Upper lobe of left lung (tissue), 6 donors: ENCODE measurements at regions not wholly inside any gene's neighbourhood (a gene's known extent, or its start where the extent isn't known, plus 50 kb on each side); places are given as distances from the start of the nearest gene placed in this dataset.

Experiments
- ATAC-seq, 2 donors: fragments of 200-7000 bp; cut with Tn5 transposase; one replicate each; pipeline ENCODE4 v1.9.1; 2022; ENCODE audit warnings: mild to moderate bottlenecking in 2 of 2, moderate library complexity in 2 of 2; ENCODE audit not compliant: low FRiP score in 2 of 2
- DNase-seq, 2 donors: peaks; one replicate each; pipeline ENCODE4 v3.0.0-alpha.2; 2019 to 2020
- H3K27ac ChIP-seq, 4 donors: fragments of 200-600 bp; sonication (generic); one replicate each; pipeline ENCODE4 v1.5.1; 2016 to 2019
- H3K27me3 ChIP-seq, 4 donors: fragments of 200-600 bp; sonication (generic); one replicate each; pipeline ENCODE4 v1.5.1; 2017 to 2019
- H3K36me3 ChIP-seq, 4 donors: fragments of 200-600 bp; sonication (generic); one replicate each; pipeline ENCODE4 v1.5.1; 2016 to 2019
- H3K4me1 ChIP-seq, 4 donors: fragments of 200-600 bp; sonication (generic); one replicate each; pipeline ENCODE4 v1.5.1; 2018 to 2019
- H3K4me3 ChIP-seq, 4 donors: fragments of 200-600 bp; sonication (generic); one replicate each; pipeline ENCODE4 v1.5.1; 2017 to 2019; ENCODE audit warnings: mild to moderate bottlenecking in 2 of 4, moderate library complexity in 1 of 4
- H3K9me3 ChIP-seq, 4 donors: fragments of 200-600 bp; sonication (generic); one replicate each; pipeline ENCODE4 v1.5.1; 2018 to 2019
- CTCF ChIP-seq, 6 experiments: fragments of 450-650 bp in 4 of 6; fragments of 200-600 bp in 2 of 6; sonication (generic) in 2 of 6; IDR thresholded peaks; one replicate each; pipeline ENCODE4 v1.5.1; 2016 to 2019; ENCODE audit warnings: antibody characterized with exemption in 6 of 6
- EP300 ChIP-seq, 4 donors: sonication (generic); formaldehyde crosslinking; IDR thresholded peaks; one replicate each; pipeline ENCODE4 v1.5.1; 2017; ENCODE audit warnings: antibody characterized with exemption in 4 of 4, control low read depth in 2 of 4
- POLR2A ChIP-seq, 4 donors: fragments of 450-650 bp; IDR thresholded peaks; one replicate each; pipeline ENCODE4 v1.5.1; 2016 to 2017; ENCODE audit warnings: antibody characterized with exemption in 4 of 4, mild to moderate bottlenecking in 2 of 4
- POLR2AphosphoS5 ChIP-seq, 2 donors: sonication (generic); formaldehyde crosslinking; IDR thresholded peaks; one replicate each; pipeline ENCODE4 v1.5.1; 2017; ENCODE audit warnings: antibody characterized with exemption in 2 of 2
- WGBS, 2 donors: methylation state at CpG; one replicate each; pipeline ENCODE4 v1.1.5; 2017 to 2018; 5-methylcytosine and 5-hydroxymethylcytosine counted together
- donor health status: DM: no; HTN: no; CAD: no; lungs with moderate emphysema.
- donor health status: DM: no; HTN: yes; CAD: no; lungs with severe emphysema.

DNA sequence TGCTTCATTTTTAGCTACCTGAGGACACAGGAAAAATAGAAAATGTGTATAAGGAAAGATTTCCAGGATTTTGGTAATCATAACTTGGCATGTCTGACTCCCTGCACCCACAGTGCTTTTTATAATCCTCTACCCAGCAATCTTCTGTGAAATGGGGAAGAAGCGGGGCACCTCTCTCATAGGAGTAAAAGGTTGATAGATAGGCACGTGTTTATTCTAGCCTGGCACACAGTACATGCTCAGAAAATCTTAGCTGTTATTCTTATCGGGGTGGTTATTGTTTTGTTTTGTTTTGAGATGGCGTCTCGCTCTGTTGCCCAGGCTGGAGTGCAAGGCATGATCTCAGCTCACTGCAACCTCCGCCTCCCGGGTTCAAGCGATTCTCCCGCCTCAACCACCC, 87.7 kb upstream of the SALL4 start:
- no peaks in the 10 kb centered on the region for H3K9me3 ChIP-seq
- no peak overlapping the region for H3K4me3 ChIP-seq
- peaks cover 0 to 4% (median 0%) of the 10 kb centered on the region in 4 donors for H3K4me1 ChIP-seq
- H3K36me3 ChIP-seq: no peaks in the 10 kb centered on the region
- DNase-seq (no peak), ATAC-seq (no peak)
- 80 to 83% methylated on average over 9 of the region's 9 CpGs for WGBS, 2 donors
- no peaks in the 10 kb centered on the region for H3K27me3 ChIP-seq
- no peak overlapping the region for H3K27ac ChIP-seq
- TF ChIP-seq POLR2AphosphoS5 (IDR thresholded peaks at IDR 0.05) (no peak), EP300 (IDR thresholded peaks at IDR 0.05) (no peak), CTCF (IDR thresholded peaks at IDR 0.05) (no peak), POLR2A (IDR thresholded peaks at IDR 0.05) (no peak)

- DNase-seq: no peak
- Histone ChIP-seq H3K9me3 (no peaks in the 10 kb centered on the region), H3K36me3 (no peaks in the 10 kb centered on the region), H3K4me3 (no peak overlapping the region), H3K27me3 (no peaks in the 10 kb centered on the region), H3K4me1 (peaks cover 0 to 4% (median 0%) of the 10 kb centered on the region in 4 donors), H3K27ac (no peak overlapping the region)
- ATAC-seq: no peak
- TF ChIP-seq POLR2AphosphoS5 (IDR thresholded peaks at IDR 0.05) (no peak), POLR2A (IDR thresholded peaks at IDR 0.05) (no peak), CTCF (IDR thresholded peaks at IDR 0.05) (no peak), EP300 (IDR thresholded peaks at IDR 0.05) (no peak)
- WGBS, 2 donors: 42 to 47% methylated on average over 4 of the region's 4 CpGs
Observed at GRCh38 chr20:51889466-51889865, 87.1 kb upstream of the SALL4 start.

GRCh38 chr20:51888291-51888690, 86.0 kb upstream of the SALL4 start:
- Histone ChIP-seq H3K4me1 (peaks cover 0 to 4% (median 0%) of the 10 kb centered on the region in 4 donors), H3K9me3 (no peaks in the 10 kb centered on the region), H3K4me3 (no peak overlapping the region), H3K27me3 (no peaks in the 10 kb centered on the region), H3K36me3 (no peaks in the 10 kb centered on the region), H3K27ac (no peak overlapping the region)
- DNase-seq (no peak), ATAC-seq (no peak)
- WGBS, 2 donors: 85 to 87% methylated on average over 10 of the region's 10 CpGs
- TF ChIP-seq POLR2AphosphoS5 (IDR thresholded peaks at IDR 0.05) (no peak), EP300 (IDR thresholded peaks at IDR 0.05) (no peak), POLR2A (IDR thresholded peaks at IDR 0.05) (no peak), CTCF (IDR thresholded peaks at IDR 0.05) (no peak)

DNA sequence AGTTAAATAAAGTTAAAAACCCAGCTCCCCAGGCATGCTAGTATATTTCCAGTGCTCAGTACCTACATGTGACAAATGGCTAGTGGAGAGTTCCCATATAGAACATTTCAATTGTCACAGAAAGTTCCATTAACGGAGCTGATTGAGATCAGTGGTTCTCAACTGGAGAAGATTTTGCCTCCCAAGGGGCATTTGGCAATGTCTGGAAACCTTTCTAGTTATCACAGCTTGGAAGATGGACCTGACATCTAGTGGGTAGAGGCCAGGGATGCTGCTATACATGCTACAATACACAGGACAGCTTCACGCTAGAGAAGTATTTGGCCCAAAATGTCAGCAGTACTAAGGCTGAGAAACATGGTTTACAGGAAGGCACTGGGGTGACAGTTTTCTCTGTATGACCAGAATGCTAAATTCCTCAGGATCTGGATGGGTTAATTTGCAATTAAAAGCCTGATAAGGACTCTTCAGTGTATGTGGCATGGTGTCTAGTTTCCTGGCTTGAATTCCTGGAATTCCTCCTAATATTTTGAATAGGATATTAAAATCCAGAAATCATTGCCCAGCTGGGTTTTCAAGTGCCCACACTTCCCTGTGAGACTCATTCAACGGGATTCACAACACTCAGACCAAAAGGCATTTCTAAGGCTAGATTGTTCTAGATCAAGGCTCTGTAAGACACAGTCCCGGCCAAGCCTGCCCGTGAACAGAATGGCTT, 84.7 kb upstream of the SALL4 start:
- H3K9me3 ChIP-seq: no peaks in the 10 kb centered on the region
- no peak overlapping the region for H3K4me3 ChIP-seq
- H3K27ac ChIP-seq: no peak overlapping the region
- no peak for TF ChIP-seq POLR2A (IDR thresholded peaks at IDR 0.05)
- no peak for TF ChIP-seq EP300 (IDR thresholded peaks at IDR 0.05)
- TF ChIP-seq POLR2AphosphoS5 (IDR thresholded peaks at IDR 0.05): no peak
- TF ChIP-seq CTCF (IDR thresholded peaks at IDR 0.05): no peak
- no peak for DNase-seq
- peaks cover 0 to 4% (median 0%) of the 10 kb centered on the region in 4 donors for H3K4me1 ChIP-seq
- H3K36me3 ChIP-seq: no peaks in the 10 kb centered on the region
- ATAC-seq: no peak
- 65 to 72% methylated on average over 4 to 5 of the region's 5 CpGs for WGBS, 2 donors
- H3K27me3 ChIP-seq: no peaks in the 10 kb centered on the region

DNA sequence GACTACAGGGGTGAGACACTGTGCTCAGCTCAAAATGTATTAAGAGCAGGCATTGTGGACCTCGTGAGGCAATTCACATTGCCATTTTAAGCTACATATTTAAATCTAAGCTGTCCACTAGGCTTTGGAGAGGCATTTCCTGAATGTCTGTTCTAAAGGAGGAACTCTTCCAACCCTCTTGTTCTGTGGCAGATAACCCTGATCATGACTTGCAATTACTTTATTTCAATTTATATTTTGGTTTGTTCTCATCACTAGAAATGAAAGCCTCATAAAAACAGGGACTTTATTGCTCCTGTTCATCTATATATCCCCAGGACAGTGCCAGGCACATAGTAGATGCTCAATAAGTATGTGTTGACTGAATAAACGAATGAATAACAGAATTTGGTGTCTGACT, 84.0 kb upstream of the SALL4 start:
- no peak overlapping the region for H3K27ac ChIP-seq
- no peak for TF ChIP-seq EP300 (IDR thresholded peaks at IDR 0.05)
- TF ChIP-seq POLR2AphosphoS5 (IDR thresholded peaks at IDR 0.05): no peak
- TF ChIP-seq CTCF (IDR thresholded peaks at IDR 0.05): no peak
- no peak for TF ChIP-seq POLR2A (IDR thresholded peaks at IDR 0.05)
- WGBS, 2 donors: 55 to 56% methylated on average over 2 of the region's 2 CpGs

More for the DNA sequence above, 84.0 kb upstream of the SALL4 start:
- H3K9me3 ChIP-seq: no peaks in the 10 kb centered on the region
- H3K4me1 ChIP-seq: peaks cover 0 to 4% (median 0%) of the 10 kb centered on the region in 4 donors
- H3K36me3 ChIP-seq: no peaks in the 10 kb centered on the region
- ATAC-seq (no peak), DNase-seq (no peak)
- no peaks in the 10 kb centered on the region for H3K27me3 ChIP-seq
- H3K4me3 ChIP-seq: no peak overlapping the region
